ENCODE measurements at regions not wholly inside any gene's neighbourhood (a gene's known extent, or its start where the extent isn't known, plus 50 kb on each side); places are given as distances from the start of the nearest gene placed in this dataset.
A peak's percentile ranks its signal among the peaks of the same experiment; 100 is the strongest.
"Not testable (repeated sequence)": the region's sequence is repeated elsewhere in the genome, so short reads cannot be mapped to it uniquely, and the experiment has no call there.

GRCh38 chr22:16090991-16091390 is 401.2 kb downstream of the POTEH start:
- DNase-seq = not testable (repeated sequence)

- DNase-seq = not testable (repeated sequence)
Observed at GRCh38 chr22:16105121-16105520, 415.3 kb downstream of the POTEH start.

DNA sequence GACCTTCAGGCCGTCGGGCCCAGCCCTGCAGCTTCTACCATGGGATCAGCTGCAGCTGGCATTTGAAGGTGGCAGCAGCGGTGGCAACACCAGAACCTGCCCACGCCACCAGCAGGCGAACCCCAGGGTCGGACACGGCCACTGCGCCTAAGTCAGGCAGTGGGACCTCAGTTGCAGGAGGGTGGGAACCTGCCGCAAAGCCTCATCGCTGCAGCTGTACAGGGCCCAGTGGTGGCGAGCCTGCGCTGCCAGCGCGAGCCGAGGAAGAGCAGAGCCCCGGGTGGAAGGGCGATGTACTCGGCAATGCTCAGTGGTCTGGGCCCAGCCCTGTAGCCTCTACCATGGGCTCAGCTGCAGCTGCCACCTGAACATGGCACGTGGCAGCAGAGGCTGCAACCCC is 441.6 kb downstream of the POTEH start:
- not testable (repeated sequence) for DNase-seq

- DNase-seq = no peak
Observed at GRCh38 chr22:16131918-16132317, 442.1 kb downstream of the POTEH start.

- DNase-seq = not testable (repeated sequence)
Observed at GRCh38 chr22:16132598-16132997, 442.8 kb downstream of the POTEH start.

GRCh38 chr22:16146101-16146500 is 446.5 kb downstream of the CCT8L2 start:
- DNase-seq = not testable (repeated sequence)

DNA sequence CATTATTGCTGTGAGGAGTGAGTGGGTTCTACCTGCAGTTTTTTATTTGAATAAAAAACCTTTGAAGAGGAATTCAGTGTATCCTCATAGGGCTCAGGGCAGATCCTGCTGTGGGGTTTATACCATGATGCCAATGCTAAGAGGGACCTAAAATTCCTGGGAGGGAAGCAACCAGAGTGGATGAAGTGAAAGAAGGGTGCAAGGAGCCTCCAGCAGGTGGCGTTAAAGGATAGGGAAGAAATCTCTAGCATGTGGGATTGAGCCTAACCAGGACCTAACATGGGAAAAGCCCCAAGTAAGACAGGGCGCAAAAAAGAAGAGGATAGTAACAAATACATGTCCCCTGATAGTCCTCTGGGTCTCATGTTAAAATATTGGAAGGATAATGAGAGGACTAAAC is 445.7 kb downstream of the CCT8L2 start:
- peak; percentile 11 for DNase-seq

- not testable (repeated sequence) for DNase-seq
Observed at GRCh38 chr22:16177287-16177686, 415.3 kb downstream of the CCT8L2 start.

DNA sequence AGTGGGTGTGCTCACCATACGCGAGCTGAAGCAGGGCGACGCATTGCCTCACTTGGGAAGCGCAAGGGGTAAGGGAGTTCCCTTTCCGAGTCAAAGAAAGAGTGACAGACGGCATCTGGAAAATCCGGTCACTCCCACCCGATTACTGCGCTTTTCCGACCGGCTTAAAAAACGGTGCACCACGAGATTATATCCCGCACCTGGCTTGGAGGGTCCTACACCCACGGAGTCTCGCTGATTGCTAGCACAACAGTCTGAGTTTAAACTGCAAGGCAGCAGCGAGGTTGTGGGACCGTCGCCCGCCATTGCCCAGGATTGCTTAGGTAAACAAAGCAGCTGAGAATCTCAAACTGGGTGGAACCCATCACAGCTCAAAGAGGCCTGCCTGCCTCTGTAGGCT is 408.7 kb downstream of the CCT8L2 start:
- DNase-seq = peak; percentile 19
